Spleen (tissue), 11 donors: ENCODE measurements at regions not wholly inside any gene's neighbourhood (a gene's known extent, or its start where the extent isn't known, plus 50 kb on each side); places are given as distances from the start of the nearest gene placed in this dataset.

Experiments
- DNase-seq: peaks from one replicate; pipeline ENCODE4 v3.0.0-alpha.2; 2020
- H3K27ac ChIP-seq, 8 donors: fragments of 200-600 bp; sonication (generic) in 7 of 8; 1 replicate in 4 of 8; 2 replicates in 4 of 8; pipeline versions ENCODE4 v1.5.0 to v1.8.0; 2016 to 2021; ENCODE audit warnings: inconsistent platforms in 4 of 8, mild to moderate bottlenecking in 4 of 8, moderate library complexity in 1 of 8
- H3K27me3 ChIP-seq, 7 donors: fragments of 200-600 bp; sonication (generic) in 6 of 7; replicated peaks in 1 of 7; 1 replicate in 4 of 7; 2 replicates in 3 of 7; pipeline versions ENCODE4 v1.5.0 to v1.8.0; 2016 to 2021; ENCODE audit warnings: inconsistent platforms in 3 of 7, mild to moderate bottlenecking in 1 of 7
- H3K36me3 ChIP-seq, 6 donors: fragments of 200-600 bp; sonication (generic) in 5 of 6; 1 replicate in 4 of 6; 2 replicates in 2 of 6; pipeline versions ENCODE4 v1.5.0 to v1.8.0; 2016 to 2021; ENCODE audit warnings: inconsistent platforms in 2 of 6
- H3K4me1 ChIP-seq, 6 donors: fragments of 200-600 bp; sonication (generic) in 5 of 6; 1 replicate in 3 of 6; 2 replicates in 3 of 6; pipeline versions ENCODE4 v1.5.0 to v1.8.0; 2016 to 2021; ENCODE audit warnings: inconsistent platforms in 3 of 6
- H3K4me3 ChIP-seq, 8 donors: fragments of 200-600 bp; sonication (generic) in 7 of 8; 1 replicate in 4 of 8; 2 replicates in 4 of 8; pipeline versions ENCODE4 v1.5.0 to v1.8.0; 2016 to 2021; ENCODE audit warnings: inconsistent platforms in 4 of 8, mild to moderate bottlenecking in 4 of 8, moderate library complexity in 2 of 8
- H3K9me3 ChIP-seq, 8 donors: fragments of 200-600 bp; sonication (generic) in 7 of 8; 1 replicate in 4 of 8; 2 replicates in 4 of 8; pipeline versions ENCODE4 v1.5.0 to v1.8.0; 2016 to 2021; ENCODE audit warnings: inconsistent platforms in 4 of 8
- POLR2A ChIP-seq, 3 donors: fragments of 450-650 bp; IDR thresholded peaks; one replicate each; pipeline ENCODE4 v1.5.1; 2017; ENCODE audit warnings: antibody characterized with exemption in 3 of 3, mild to moderate bottlenecking in 1 of 3
- POLR2AphosphoS5 ChIP-seq, 3 donors: sonication (generic); formaldehyde crosslinking; IDR thresholded peaks; one replicate each; pipeline ENCODE4 v1.5.1; 2017; ENCODE audit warnings: antibody characterized with exemption in 3 of 3
- WGBS, 5 donors: extraction: QIAGEN DNeasy Blood & Tissue Kit in 3 of 5; methylation state at CpG; one replicate each; pipeline versions ENCODE4 v1.1.5 to v1.1.7; 2013 to 2018; 5-methylcytosine and 5-hydroxymethylcytosine counted together
- intact Hi-C: fragments of 100-400 bp; cut with DNase I; formaldehyde crosslinking; loops from one replicate; pipeline ENCODE4 v1.15.0; 2023; ENCODE audit warnings: low total_unique reads
- TF ChIP-seq, protein P1 (sequence below), 11 experiments: fragments of 200-600 bp in 7 of 11; fragments of 450-650 bp in 4 of 11; sonication (generic) in 4 of 11; IDR thresholded peaks in 8 of 11; conservative IDR thresholded peaks in 3 of 11; 1 replicate in 7 of 11; 2 replicates in 4 of 11; pipeline versions ENCODE4 v1.4.0 to v1.8.0; 2016 to 2021; ENCODE audit warnings: antibody characterized with exemption in 11 of 11, inconsistent platforms in 4 of 11, mild to moderate bottlenecking in 1 of 11
- donor health status: healthy with polysubstance abuse.
- donor health status: DM: no; HTN: no; CAD: no; lungs with moderate emphysema.
- donor health status: DM: no; HTN: no; CAD: no.
- donor health status: Bipolar disorder and iron deficiency.
- donor health status: healthy.
- donor health status: DM: no; HTN: no; CAD: no.
- donor health status: DM: yes; HTN: yes; CAD: no.

GRCh38 chr1:245094954-245095353, 59.8 kb upstream of the KIF26B start:
- no peaks in the 10 kb centered on the region for H3K36me3 ChIP-seq
- DNase-seq = no peak
- TF ChIP-seq, protein P1, sequence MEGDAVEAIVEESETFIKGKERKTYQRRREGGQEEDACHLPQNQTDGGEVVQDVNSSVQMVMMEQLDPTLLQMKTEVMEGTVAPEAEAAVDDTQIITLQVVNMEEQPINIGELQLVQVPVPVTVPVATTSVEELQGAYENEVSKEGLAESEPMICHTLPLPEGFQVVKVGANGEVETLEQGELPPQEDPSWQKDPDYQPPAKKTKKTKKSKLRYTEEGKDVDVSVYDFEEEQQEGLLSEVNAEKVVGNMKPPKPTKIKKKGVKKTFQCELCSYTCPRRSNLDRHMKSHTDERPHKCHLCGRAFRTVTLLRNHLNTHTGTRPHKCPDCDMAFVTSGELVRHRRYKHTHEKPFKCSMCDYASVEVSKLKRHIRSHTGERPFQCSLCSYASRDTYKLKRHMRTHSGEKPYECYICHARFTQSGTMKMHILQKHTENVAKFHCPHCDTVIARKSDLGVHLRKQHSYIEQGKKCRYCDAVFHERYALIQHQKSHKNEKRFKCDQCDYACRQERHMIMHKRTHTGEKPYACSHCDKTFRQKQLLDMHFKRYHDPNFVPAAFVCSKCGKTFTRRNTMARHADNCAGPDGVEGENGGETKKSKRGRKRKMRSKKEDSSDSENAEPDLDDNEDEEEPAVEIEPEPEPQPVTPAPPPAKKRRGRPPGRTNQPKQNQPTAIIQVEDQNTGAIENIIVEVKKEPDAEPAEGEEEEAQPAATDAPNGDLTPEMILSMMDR (IDR thresholded peaks at IDR 0.05 in 8 of 11, conservative IDR thresholded peaks at IDR 0.05 in 3 of 11) = no peak
- TF ChIP-seq POLR2AphosphoS5 (IDR thresholded peaks at IDR 0.05) (peak in 2 of 3 donors; percentile 29 to 49), POLR2A (IDR thresholded peaks at IDR 0.05) (no peak)
- intact Hi-C loops = no loop called here
- H3K9me3 ChIP-seq = no peaks in the 10 kb centered on the region
- no peaks in the 10 kb centered on the region for H3K27me3 ChIP-seq
- WGBS, 5 donors = 51 to 80% (median 68%) methylated on average over 5 of the region's 5 CpGs
- H3K4me1 ChIP-seq = peaks cover 5 to 40% (median 27%) of the 10 kb centered on the region in 6 donors
- H3K4me3 ChIP-seq = no peak overlapping the region
- peak overlapping the region in 1 of 8 donors; percentile 27 for H3K27ac ChIP-seq

DNA sequence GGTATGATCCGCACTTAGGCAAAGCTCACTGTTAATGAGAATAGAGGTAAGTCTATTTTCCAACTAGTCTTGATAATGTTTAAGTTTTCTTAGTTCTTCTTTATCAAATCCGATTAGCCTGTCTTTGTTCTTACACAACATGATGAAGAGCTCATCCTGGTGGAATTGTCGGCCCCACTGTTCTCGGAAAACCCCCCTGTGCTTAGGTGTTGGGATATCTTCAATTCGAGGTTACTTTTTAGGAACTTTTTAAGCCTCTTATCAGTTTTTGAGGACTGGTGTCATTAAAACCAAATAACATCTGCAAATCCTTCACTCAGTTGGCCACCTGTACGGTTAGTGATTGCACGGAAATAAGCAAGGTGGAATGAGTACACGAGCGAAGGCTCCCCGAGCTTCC, 60.7 kb upstream of the KIF26B start:
- Histone ChIP-seq H3K4me3 (no peak overlapping the region), H3K27me3 (no peaks in the 10 kb centered on the region), H3K4me1 (peaks cover 5 to 40% (median 27%) of the 10 kb centered on the region in 6 donors), H3K36me3 (no peaks in the 10 kb centered on the region), H3K27ac (no peak overlapping the region), H3K9me3 (no peaks in the 10 kb centered on the region)
- 92 to 97% (median 94%) methylated on average over 10 of the region's 10 CpGs for WGBS, 5 donors
- DNase-seq = no peak
- TF ChIP-seq POLR2AphosphoS5 (IDR thresholded peaks at IDR 0.05) (no peak), POLR2A (IDR thresholded peaks at IDR 0.05) (no peak)
- TF ChIP-seq, protein P1 (IDR thresholded peaks at IDR 0.05 in 8 of 11, conservative IDR thresholded peaks at IDR 0.05 in 3 of 11) = no peak
- intact Hi-C loops = no loop called here

DNA sequence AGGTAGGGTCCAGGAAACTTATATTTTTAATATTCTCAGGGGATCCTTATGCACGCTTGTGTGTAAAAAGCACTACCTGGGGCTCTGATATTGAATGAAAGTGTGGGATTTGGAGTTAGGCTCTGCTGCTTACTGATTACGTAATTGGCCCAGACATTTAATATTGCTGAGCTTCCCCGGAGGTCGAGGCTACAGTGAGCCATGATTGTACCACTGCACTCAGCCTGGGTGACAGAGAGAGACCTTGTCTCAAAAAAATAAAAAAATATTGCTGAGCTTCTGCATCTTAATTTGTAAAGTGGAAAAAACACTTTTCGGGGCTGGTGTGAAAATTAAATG, 62.2 kb upstream of the KIF26B start:
- Histone ChIP-seq H3K27ac (peak overlapping the region in 5 of 8 donors; percentile 38 to 60 (median 46)), H3K4me1 (peaks cover 5 to 40% (median 27%) of the 10 kb centered on the region in 6 donors), H3K36me3 (no peaks in the 10 kb centered on the region), H3K4me3 (no peak overlapping the region), H3K27me3 (no peaks in the 10 kb centered on the region), H3K9me3 (no peaks in the 10 kb centered on the region)
- DNase-seq = no peak
- intact Hi-C loops = no loop called here
- TF ChIP-seq POLR2AphosphoS5 (IDR thresholded peaks at IDR 0.05) = no peak
- TF ChIP-seq, protein P1 (IDR thresholded peaks at IDR 0.05 in 8 of 11, conservative IDR thresholded peaks at IDR 0.05 in 3 of 11) = no peak
- TF ChIP-seq POLR2A (IDR thresholded peaks at IDR 0.05) = no peak
- 71 to 86% (median 79%) methylated on average over 5 of the region's 5 CpGs for WGBS, 5 donors

GRCh38 chr1:245091818-245092637, 62.8 kb upstream of the KIF26B start:
- peak; percentile 78 for DNase-seq
- intact Hi-C loops = no loop called here
- peak in 2 of 3 donors; percentile 73 to 76 for TF ChIP-seq POLR2AphosphoS5 (IDR thresholded peaks at IDR 0.05)
- TF ChIP-seq, protein P1 (IDR thresholded peaks at IDR 0.05 in 8 of 11, conservative IDR thresholded peaks at IDR 0.05 in 3 of 11) = no peak
- H3K27ac ChIP-seq = peak overlapping the region in 7 of 8 donors; percentile 7 to 60 (median 43)
- no peaks in the 10 kb centered on the region for H3K9me3 ChIP-seq
- H3K4me1 ChIP-seq = peaks cover 5 to 40% (median 26%) of the 10 kb centered on the region in 6 donors
- WGBS, 5 donors = 70 to 78% (median 76%) methylated on average over 12 of the region's 12 CpGs
- H3K4me3 ChIP-seq = no peak overlapping the region
- no peaks in the 10 kb centered on the region for H3K36me3 ChIP-seq
- no peaks in the 10 kb centered on the region for H3K27me3 ChIP-seq
